ENCODE measurements at regions not wholly inside any gene's neighbourhood (a gene's known extent, or its start where the extent isn't known, plus 50 kb on each side); places are given as distances from the start of the nearest gene placed in this dataset.

- Histone ChIP-seq H3K9me2 (replicated peaks; ENCODE audit: insufficient read depth, low read length) (no peaks in the 10 kb centered on the region), H3K36me3 (ENCODE audit: low read length) (no peaks in the 10 kb centered on the region), H2AFZ (ENCODE audit: low read depth, low read length, severe bottlenecking) (no peak overlapping the region), H3K4me2 (ENCODE audit: low read depth, low read length, poor library complexity, severe bottlenecking) (no peak overlapping the region), H3K9ac (ENCODE audit: low read length) (no peak overlapping the region), H3K9me3 (ENCODE audit: insufficient read depth, low read length) (no peaks in the 10 kb centered on the region), H3K27me3 (ENCODE audit: low read length) (no peaks in the 10 kb centered on the region), H3K27ac (ENCODE audit: low read depth, low read length) (no peak overlapping the region), H4K20me1 (ENCODE audit: low read depth, low read length) (no peaks in the 10 kb centered on the region), H3K4me3 (ENCODE audit: insufficient read depth, low read length, poor library complexity, severe bottlenecking) (no peak overlapping the region), H3K79me2 (ENCODE audit: insufficient read depth, low read length) (no peaks in the 10 kb centered on the region), H3F3A (ENCODE audit: insufficient read depth) (no peaks in the 10 kb centered on the region)
- TF ChIP-seq CTCF (IDR thresholded peaks at IDR 0.05; ENCODE audit: insufficient read depth, low read length, poor library complexity, severe bottlenecking), result no peak
- no peak for TF ChIP-seq EZH2phosphoT487 (conservative IDR thresholded peaks at IDR 0.05; ENCODE audit: low read length)
Measured at GRCh38 chr5:67591491-67591890, 394.9 kb upstream of the CD180 start.

GRCh38 chr5:67588389-67588788 is 391.8 kb upstream of the CD180 start:
- H3K36me3 ChIP-seq (ENCODE audit: low read length), result no peaks in the 10 kb centered on the region
- H3K9me2 ChIP-seq (replicated peaks; ENCODE audit: insufficient read depth, low read length), result no peaks in the 10 kb centered on the region
- H4K20me1 ChIP-seq (ENCODE audit: low read depth, low read length), result no peaks in the 10 kb centered on the region
- no peak overlapping the region for H2AFZ ChIP-seq (ENCODE audit: low read depth, low read length, severe bottlenecking)
- H3K27ac ChIP-seq (ENCODE audit: low read depth, low read length), result no peak overlapping the region
- no peak overlapping the region for H3K4me2 ChIP-seq (ENCODE audit: low read depth, low read length, poor library complexity, severe bottlenecking)
- no peaks in the 10 kb centered on the region for H3F3A ChIP-seq (ENCODE audit: insufficient read depth)
- no peak overlapping the region for H3K4me3 ChIP-seq (ENCODE audit: insufficient read depth, low read length, poor library complexity, severe bottlenecking)
- no peaks in the 10 kb centered on the region for H3K9me3 ChIP-seq (ENCODE audit: insufficient read depth, low read length)
- TF ChIP-seq CTCF (IDR thresholded peaks at IDR 0.05; ENCODE audit: insufficient read depth, low read length, poor library complexity, severe bottlenecking) (no peak), EZH2phosphoT487 (conservative IDR thresholded peaks at IDR 0.05; ENCODE audit: low read length) (no peak)
- H3K9ac ChIP-seq (ENCODE audit: low read length), result no peak overlapping the region
- H3K79me2 ChIP-seq (ENCODE audit: insufficient read depth, low read length), result no peaks in the 10 kb centered on the region
- no peaks in the 10 kb centered on the region for H3K27me3 ChIP-seq (ENCODE audit: low read length)

GRCh38 chr5:67581203-67581602 is 384.6 kb upstream of the CD180 start:
- TF ChIP-seq EZH2phosphoT487 (conservative IDR thresholded peaks at IDR 0.05; ENCODE audit: low read length) (no peak), CTCF (IDR thresholded peaks at IDR 0.05; ENCODE audit: insufficient read depth, low read length, poor library complexity, severe bottlenecking) (no peak)
- no peaks in the 10 kb centered on the region for H3K36me3 ChIP-seq (ENCODE audit: low read length)
- no peak overlapping the region for H3K4me2 ChIP-seq (ENCODE audit: low read depth, low read length, poor library complexity, severe bottlenecking)
- H3K9me3 ChIP-seq (ENCODE audit: insufficient read depth, low read length), result no peaks in the 10 kb centered on the region
- H3K9me2 ChIP-seq (replicated peaks; ENCODE audit: insufficient read depth, low read length), result no peaks in the 10 kb centered on the region
- no peaks in the 10 kb centered on the region for H3K79me2 ChIP-seq (ENCODE audit: insufficient read depth, low read length)
- H4K20me1 ChIP-seq (ENCODE audit: low read depth, low read length), result no peaks in the 10 kb centered on the region
- no peak overlapping the region for H3K9ac ChIP-seq (ENCODE audit: low read length)
- H2AFZ ChIP-seq (ENCODE audit: low read depth, low read length, severe bottlenecking), result no peak overlapping the region
- H3K27ac ChIP-seq (ENCODE audit: low read depth, low read length), result no peak overlapping the region
- no peak overlapping the region for H3K4me3 ChIP-seq (ENCODE audit: insufficient read depth, low read length, poor library complexity, severe bottlenecking)
- H3K27me3 ChIP-seq (ENCODE audit: low read length), result no peaks in the 10 kb centered on the region
- H3F3A ChIP-seq (ENCODE audit: insufficient read depth), result no peaks in the 10 kb centered on the region

- Histone ChIP-seq H3K9me3 (ENCODE audit: insufficient read depth, low read length) (no peaks in the 10 kb centered on the region), H3K27ac (ENCODE audit: low read depth, low read length) (no peak overlapping the region), H3K4me2 (ENCODE audit: low read depth, low read length, poor library complexity, severe bottlenecking) (no peak overlapping the region), H3K9me2 (replicated peaks; ENCODE audit: insufficient read depth, low read length) (no peaks in the 10 kb centered on the region), H3K9ac (ENCODE audit: low read length) (no peak overlapping the region), H3K27me3 (ENCODE audit: low read length) (no peaks in the 10 kb centered on the region), H3K4me3 (ENCODE audit: insufficient read depth, low read length, poor library complexity, severe bottlenecking) (no peak overlapping the region), H3K79me2 (ENCODE audit: insufficient read depth, low read length) (no peaks in the 10 kb centered on the region), H3F3A (ENCODE audit: insufficient read depth) (no peaks in the 10 kb centered on the region), H3K36me3 (ENCODE audit: low read length) (no peaks in the 10 kb centered on the region), H2AFZ (ENCODE audit: low read depth, low read length, severe bottlenecking) (no peak overlapping the region), H4K20me1 (ENCODE audit: low read depth, low read length) (no peaks in the 10 kb centered on the region)
- TF ChIP-seq EZH2phosphoT487 (conservative IDR thresholded peaks at IDR 0.05; ENCODE audit: low read length) (no peak), CTCF (IDR thresholded peaks at IDR 0.05; ENCODE audit: insufficient read depth, low read length, poor library complexity, severe bottlenecking) (no peak)
Measured at GRCh38 chr5:67578011-67578410, 381.4 kb upstream of the CD180 start.
